B cell (primary cell): ENCODE measurements at regions not wholly inside any gene's neighbourhood (a gene's known extent, or its start where the extent isn't known, plus 50 kb on each side); places are given as distances from the start of the nearest gene placed in this dataset.

Experiments used
- ATAC-seq: fragments of 200-7000 bp; cut with Tn5 transposase; one replicate; pipeline ENCODE4 v1.10.0; 2021; ENCODE audit warnings: low read depth, mild to moderate bottlenecking, moderate number of reproducible peaks, moderate library complexity
- CTCF ChIA-PET: fragments of 350-600 bp; sonication (Branson Sonifier 250); formaldehyde crosslinking; loops from one replicate; lab custom pipeline; 2021; ENCODE audit warnings: antibody characterized with exemption, inconsistent platforms; lab: Charles Lee
- POLR2A ChIA-PET: fragments of 350-600 bp; sonication (Branson Sonifier 250); formaldehyde crosslinking; loops from one replicate; lab custom pipeline; 2021; ENCODE audit warnings: antibody characterized with exemption; lab: Charles Lee
- DNase-seq: peaks from one replicate; pipeline ENCODE4 v3.0.0; 2013
- H2AFZ ChIP-seq: 2 replicates; pipeline ENCODE4 v1.6.1; 2012; ENCODE audit warnings: mild to moderate bottlenecking, low read depth, low read length; ENCODE audit not compliant: insufficient read depth, poor library complexity, severe bottlenecking
- H3K27ac ChIP-seq, 2 donors: 1 replicate in 1 of 2; 2 replicates in 1 of 2; pipeline ENCODE4 v1.5.1; 2012 to 2013; ENCODE audit warnings: low read length in 2 of 2, mild to moderate bottlenecking in 2 of 2, moderate library complexity in 1 of 2
- H3K27me3 ChIP-seq, 4 experiments: fragments of 200-600 bp in 1 of 4; sonication (generic) in 1 of 4; replicated peaks in 1 of 4; 1 replicate in 2 of 4; 2 replicates in 2 of 4; pipeline versions ENCODE4 v1.6.1 to v1.7.0; 2013 to 2016; ENCODE audit warnings: low read length in 3 of 4, mild to moderate bottlenecking in 2 of 4, mixed read lengths in 1 of 4, moderate library complexity in 1 of 4; ENCODE audit not compliant: insufficient read depth in 4 of 4, control insufficient read depth in 3 of 4; ENCODE audit errors: control extremely low read depth in 1 of 4
- H3K36me3 ChIP-seq, 2 experiments: replicated peaks in 1 of 2; 1 replicate in 1 of 2; 2 replicates in 1 of 2; pipeline versions ENCODE4 v1.6.1 to v1.7.1; 2013; ENCODE audit warnings: low read length in 1 of 2; ENCODE audit not compliant: insufficient read depth in 2 of 2, control insufficient read depth in 1 of 2; ENCODE audit errors: control extremely low read depth in 1 of 2, extremely low read depth in 1 of 2
- H3K4me1 ChIP-seq, 2 donors: fragments of 200-600 bp in 1 of 2; sonication (generic) in 1 of 2; 1 replicate in 1 of 2; 2 replicates in 1 of 2; pipeline versions ENCODE4 v1.5.1 to v1.6.1; 2013 to 2017; ENCODE audit warnings: low read length in 2 of 2; ENCODE audit not compliant: control insufficient read depth in 2 of 2, insufficient read depth in 2 of 2
- H3K4me2 ChIP-seq: replicated peaks from 2 replicates; pipeline ENCODE3; 2012; ENCODE audit warnings: mild to moderate bottlenecking, low read depth, low read length; ENCODE audit not compliant: poor library complexity, severe bottlenecking
- H3K4me3 ChIP-seq, 5 experiments: fragments of 200-600 bp in 1 of 5; sonication (generic) in 1 of 5; 1 replicate in 3 of 5; 2 replicates in 2 of 5; pipeline versions ENCODE4 v1.5.1 to v1.7.0; 2011 to 2016; ENCODE audit warnings: low read length in 4 of 5, mild to moderate bottlenecking in 4 of 5, low read depth in 2 of 5, control low read depth in 1 of 5, moderate library complexity in 1 of 5; ENCODE audit not compliant: insufficient read depth in 1 of 5; ENCODE audit errors: control extremely low read depth in 1 of 5, extremely low read depth in 1 of 5
- H3K79me2 ChIP-seq: fragments of 200-600 bp; sonication (generic); one replicate; pipeline ENCODE4 v1.6.0; 2016; ENCODE audit warnings: low read length; ENCODE audit not compliant: control insufficient read depth, insufficient read depth
- H3K9ac ChIP-seq: fragments of 200-600 bp; sonication (generic); 2 replicates; pipeline ENCODE4 v1.6.1; 2017; ENCODE audit warnings: mild to moderate bottlenecking, low read length, moderate library complexity
- H3K9me3 ChIP-seq, 3 donors: one replicate each; pipeline versions ENCODE4 v1.6.1 to v1.7.1; 2013; ENCODE audit warnings: low read length in 2 of 3; ENCODE audit not compliant: control insufficient read depth in 2 of 3, insufficient read depth in 1 of 3; ENCODE audit errors: control extremely low read depth in 1 of 3
- H4K20me1 ChIP-seq: 2 replicates; pipeline ENCODE4 v1.6.0; 2012; ENCODE audit warnings: mild to moderate bottlenecking, low read length; ENCODE audit not compliant: insufficient read depth, control insufficient read depth, poor library complexity, severe bottlenecking
- H3K27ac Mint-ChIP-seq: one replicate; pipeline ENCODE4 v1.8.0; 2021; ENCODE audit warnings: mixed read lengths
- H3K27me3 Mint-ChIP-seq: one replicate; pipeline ENCODE4 v1.8.0; 2021; ENCODE audit warnings: mixed read lengths
- H3K4me1 Mint-ChIP-seq: one replicate; pipeline ENCODE4 v1.8.0; 2021; ENCODE audit warnings: mixed read lengths
- H3K4me3 Mint-ChIP-seq: one replicate; pipeline ENCODE4 v1.8.0; 2021; ENCODE audit warnings: mixed read lengths
- H3K9me3 Mint-ChIP-seq: one replicate; pipeline ENCODE4 v1.8.0; 2022; ENCODE audit warnings: mixed read lengths; ENCODE audit not compliant: insufficient read depth
- CTCF ChIP-seq: fragments of 200-600 bp; IDR thresholded peaks from one replicate; pipeline ENCODE4 v1.8.0; 2022; ENCODE audit warnings: antibody characterized with exemption, mild to moderate bottlenecking
- EZH2 ChIP-seq: IDR thresholded peaks from 2 replicates; pipeline ENCODE4 v1.6.1; 2012; ENCODE audit warnings: borderline replicate concordance, low read depth, mild to moderate bottlenecking, moderate library complexity, low read length; ENCODE audit not compliant: insufficient read depth, poor library complexity, severe bottlenecking
- WGBS: methylation state at CpG from one replicate; pipeline ENCODE4 v1.1.5; 2013; ENCODE audit warnings: missing lambda C conversion rate; ENCODE audit not compliant: insufficient coverage; 5-methylcytosine and 5-hydroxymethylcytosine counted together
- intact Hi-C: fragments of 100-400 bp; cut with micrococcal nuclease; formaldehyde crosslinking; loops from one replicate; pipeline ENCODE4 v1.10.0; 2022

- H3K4me2 ChIP-seq: no peak overlapping the region
- no peaks in the 10 kb centered on the region for H3K27me3 ChIP-seq
- no peak overlapping the region for H3K4me3 ChIP-seq
- Mint-ChIP-seq H3K27me3 (no peaks in the 10 kb centered on the region), H3K9me3 (no peaks in the 10 kb centered on the region), H3K4me3 (no peak overlapping the region), H3K4me1 (no peaks in the 10 kb centered on the region), H3K27ac (no peak overlapping the region)
- ChIA-PET CTCF (no interaction called here), POLR2A (no interaction called here)
- intact Hi-C loops: no loop called here
- ATAC-seq (no peak), DNase-seq (no peak)
- no peaks in the 10 kb centered on the region for H3K36me3 ChIP-seq
- no peaks in the 10 kb centered on the region for H3K79me2 ChIP-seq
- 96% methylated on average over 11 of the region's 12 CpGs for WGBS
- H3K27ac ChIP-seq: no peak overlapping the region
- no peak overlapping the region for H3K9ac ChIP-seq
- TF ChIP-seq EZH2: no peak
- TF ChIP-seq CTCF: no peak
- H3K4me1 ChIP-seq: no peaks in the 10 kb centered on the region
- H2AFZ ChIP-seq: no peak overlapping the region
- H4K20me1 ChIP-seq: no peaks in the 10 kb centered on the region
- no peaks in the 10 kb centered on the region for H3K9me3 ChIP-seq
These were observed 96.2 kb downstream of the UGT2B28 start for GRCh38 chr4:69376450-69376849.

GRCh38 chr4:69377562-69377961 is 97.3 kb downstream of the UGT2B28 start:
- Histone ChIP-seq H2AFZ (no peak overlapping the region), H3K27me3 (no peaks in the 10 kb centered on the region), H3K4me3 (no peak overlapping the region), H3K4me2 (no peak overlapping the region), H3K4me1 (no peaks in the 10 kb centered on the region), H3K9ac (no peak overlapping the region), H3K9me3 (no peaks in the 10 kb centered on the region), H3K36me3 (no peaks in the 10 kb centered on the region), H3K79me2 (no peaks in the 10 kb centered on the region), H4K20me1 (no peaks in the 10 kb centered on the region), H3K27ac (no peak overlapping the region)
- no peaks in the 10 kb centered on the region for H3K4me1 Mint-ChIP-seq
- WGBS: 86% methylated on average over 7 of the region's 7 CpGs
- no peaks in the 10 kb centered on the region for H3K9me3 Mint-ChIP-seq
- CTCF ChIA-PET: no interaction called here
- TF ChIP-seq EZH2: no peak
- TF ChIP-seq CTCF: no peak
- no peak overlapping the region for H3K27ac Mint-ChIP-seq
- POLR2A ChIA-PET: no interaction called here
- no peaks in the 10 kb centered on the region for H3K27me3 Mint-ChIP-seq
- ATAC-seq: no peak
- intact Hi-C loops: no loop called here
- no peak overlapping the region for H3K4me3 Mint-ChIP-seq
- no peak for DNase-seq
